ENCODE measurements at regions not wholly inside any gene's neighbourhood (a gene's known extent, or its start where the extent isn't known, plus 50 kb on each side); places are given as distances from the start of the nearest gene placed in this dataset.

- peaks cover 2% of the 10 kb centered on the region for H4K20me1 ChIP-seq (ENCODE audit: control insufficient read depth, extremely low read depth, insufficient read depth, low read length)
- dilution Hi-C loops (cut with MboI; ENCODE audit: extremely low pct_ligation_motif_present, low sequenced_read_pairs): no loop called here
- no peak for FAIRE-seq
- TF ChIP-seq CTCF (optimal IDR thresholded peaks at IDR 0.05 in 1 of 3, IDR thresholded peaks at IDR 0.05 in 1 of 3, conservative IDR thresholded peaks at IDR 0.05 in 1 of 3; ENCODE audit: extremely low read depth in 1 of 3, insufficient read depth in 2 of 3, low read length in 3 of 3): no peak
- TF ChIP-seq EZH2 (IDR thresholded peaks at IDR 0.05; ENCODE audit: low read length): no peak
- H3K4me2 ChIP-seq (ENCODE audit: control insufficient read depth, extremely low read depth, insufficient read depth, low read depth, low read length): no peak overlapping the region
- no peak for DNase-seq (ENCODE audit: low read depth, low spot score)
- peaks cover 7 to 12% of the 10 kb centered on the region in 2 experiments for H3K36me3 ChIP-seq (ENCODE audit: control insufficient read depth in 2 of 2, extremely low read depth in 1 of 2, insufficient read depth in 2 of 2, low read length in 2 of 2)
- no peaks in the 10 kb centered on the region for H3K9me1 ChIP-seq (ENCODE audit: control insufficient read depth, extremely low read depth, insufficient read depth, low read length)
- no peak overlapping the region for H3K9ac ChIP-seq (ENCODE audit: control insufficient read depth, extremely low read depth, insufficient read depth, low read length)
- H3K27ac ChIP-seq (ENCODE audit: control insufficient read depth, insufficient read depth, low read length): no peak overlapping the region
- no peaks in the 10 kb centered on the region for H3K4me1 ChIP-seq (ENCODE audit: control insufficient read depth, extremely low read depth, insufficient read depth, low read length)
- H3K27me3 ChIP-seq (ENCODE audit: control insufficient read depth, extremely low read depth, insufficient read depth, low read length): no peaks in the 10 kb centered on the region
- H3K4me3 ChIP-seq (ENCODE audit: control insufficient read depth in 2 of 3, extremely low read depth in 1 of 3, insufficient read depth in 2 of 3, low read depth in 1 of 3, low read length in 3 of 3): no peak overlapping the region
- peaks cover 39% of the 10 kb centered on the region for H3K79me2 ChIP-seq (ENCODE audit: control insufficient read depth, insufficient read depth, low read length)
- H3K9me3 ChIP-seq (ENCODE audit: control insufficient read depth, low read depth, low read length): no peaks in the 10 kb centered on the region
- no peak overlapping the region for H2AFZ ChIP-seq (ENCODE audit: control insufficient read depth, low read length)
Observed at GRCh38 chr5:168039039-168039438, 252.4 kb upstream of the WWC1 start.

DNA sequence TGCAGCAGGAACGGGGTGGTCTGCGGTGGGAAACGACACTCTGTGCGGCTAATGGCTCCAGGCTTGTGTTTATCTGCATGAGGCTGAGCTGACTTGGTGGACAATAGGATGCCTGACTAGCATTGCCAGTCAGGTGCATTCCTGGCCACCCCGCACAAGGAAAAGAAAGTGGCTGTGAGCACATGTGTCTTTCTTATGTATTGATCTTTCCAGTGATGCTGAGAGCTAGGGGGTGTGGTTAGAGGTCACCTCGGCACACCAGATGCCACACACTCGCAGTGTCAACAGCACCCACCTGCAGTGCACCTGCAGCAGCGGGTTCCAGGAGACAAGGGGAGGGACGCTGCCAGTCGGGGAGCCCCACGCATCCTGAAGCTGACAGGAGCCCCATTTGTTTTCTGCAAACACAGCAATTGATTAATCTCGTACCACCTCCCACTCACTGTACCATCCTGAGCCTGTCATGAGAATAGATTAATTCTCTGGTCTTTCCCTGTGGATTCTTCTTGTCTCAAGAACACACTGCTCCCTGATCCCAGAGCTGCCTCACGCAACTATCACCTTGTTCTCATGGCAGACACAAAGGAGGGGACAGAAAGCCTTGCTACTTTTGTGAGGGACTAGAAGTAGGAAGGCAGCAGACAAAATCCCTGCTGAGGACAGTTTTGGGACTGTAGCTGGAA, 251.7 kb upstream of the WWC1 start:
- Histone ChIP-seq H3K27ac (ENCODE audit: control insufficient read depth, insufficient read depth, low read length) (no peak overlapping the region), H3K4me2 (ENCODE audit: control insufficient read depth, extremely low read depth, insufficient read depth, low read depth, low read length) (no peak overlapping the region), H3K79me2 (ENCODE audit: control insufficient read depth, insufficient read depth, low read length) (peaks cover 39% of the 10 kb centered on the region), H3K9ac (ENCODE audit: control insufficient read depth, extremely low read depth, insufficient read depth, low read length) (no peak overlapping the region), H3K9me1 (ENCODE audit: control insufficient read depth, extremely low read depth, insufficient read depth, low read length) (no peaks in the 10 kb centered on the region), H3K4me1 (ENCODE audit: control insufficient read depth, extremely low read depth, insufficient read depth, low read length) (no peaks in the 10 kb centered on the region), H3K27me3 (ENCODE audit: control insufficient read depth, extremely low read depth, insufficient read depth, low read length) (no peaks in the 10 kb centered on the region), H3K36me3 (ENCODE audit: control insufficient read depth in 2 of 2, extremely low read depth in 1 of 2, insufficient read depth in 2 of 2, low read length in 2 of 2) (peaks cover 7 to 12% of the 10 kb centered on the region in 2 experiments), H4K20me1 (ENCODE audit: control insufficient read depth, extremely low read depth, insufficient read depth, low read length) (peaks cover 2% of the 10 kb centered on the region), H2AFZ (ENCODE audit: control insufficient read depth, low read length) (no peak overlapping the region), H3K9me3 (ENCODE audit: control insufficient read depth, low read depth, low read length) (no peaks in the 10 kb centered on the region), H3K4me3 (ENCODE audit: control insufficient read depth in 2 of 3, extremely low read depth in 1 of 3, insufficient read depth in 2 of 3, low read depth in 1 of 3, low read length in 3 of 3) (no peak overlapping the region)
- no peak for FAIRE-seq
- DNase-seq (ENCODE audit: low read depth, low spot score): no peak
- dilution Hi-C loops (cut with MboI; ENCODE audit: extremely low pct_ligation_motif_present, low sequenced_read_pairs): no loop called here
- TF ChIP-seq EZH2 (IDR thresholded peaks at IDR 0.05; ENCODE audit: low read length): no peak
- no peak for TF ChIP-seq CTCF (optimal IDR thresholded peaks at IDR 0.05 in 1 of 3, IDR thresholded peaks at IDR 0.05 in 1 of 3, conservative IDR thresholded peaks at IDR 0.05 in 1 of 3; ENCODE audit: extremely low read depth in 1 of 3, insufficient read depth in 2 of 3, low read length in 3 of 3)

Data from keratinocyte (primary cell).